SJSA1 (cell line): ENCODE measurements at regions not wholly inside any gene's neighbourhood (a gene's known extent, or its start where the extent isn't known, plus 50 kb on each side); places are given as distances from the start of the nearest gene placed in this dataset.

Experiments
- DNase-seq, 2 experiments: peaks; one replicate each; pipeline ENCODE4 v3.0.0-alpha.2; 2015 to 2020; ENCODE audit warnings: low spot score in 2 of 2, low read depth in 1 of 2
- H3K27ac ChIP-seq: fragments of 250-450 bp; sonication (Bioruptor Pico); 2 replicates; pipeline ENCODE4 v1.5.1; 2020; ENCODE audit warnings: mild to moderate bottlenecking, moderate library complexity
- H3K27me3 ChIP-seq: fragments of 250-450 bp; sonication (Bioruptor Pico); replicated peaks from 2 replicates; pipeline ENCODE4 v1.5.1; 2020; ENCODE audit warnings: mild to moderate bottlenecking, moderate library complexity
- H3K36me3 ChIP-seq: fragments of 250-450 bp; sonication (Bioruptor Pico); 2 replicates; pipeline ENCODE4 v1.5.1; 2020; ENCODE audit warnings: mild to moderate bottlenecking
- H3K4me1 ChIP-seq: fragments of 250-450 bp; sonication (Bioruptor Pico); replicated peaks from 2 replicates; pipeline ENCODE4 v1.6.1; 2021; ENCODE audit warnings: mild to moderate bottlenecking
- H3K4me3 ChIP-seq: fragments of 250-450 bp; sonication (Bioruptor Pico); 2 replicates; pipeline ENCODE4 v1.5.1; 2020; ENCODE audit warnings: mild to moderate bottlenecking
- H3K9me3 ChIP-seq: fragments of 250-450 bp; sonication (Bioruptor Pico); replicated peaks from 2 replicates; pipeline ENCODE4 v1.5.1; 2020; ENCODE audit warnings: mild to moderate bottlenecking

DNA sequence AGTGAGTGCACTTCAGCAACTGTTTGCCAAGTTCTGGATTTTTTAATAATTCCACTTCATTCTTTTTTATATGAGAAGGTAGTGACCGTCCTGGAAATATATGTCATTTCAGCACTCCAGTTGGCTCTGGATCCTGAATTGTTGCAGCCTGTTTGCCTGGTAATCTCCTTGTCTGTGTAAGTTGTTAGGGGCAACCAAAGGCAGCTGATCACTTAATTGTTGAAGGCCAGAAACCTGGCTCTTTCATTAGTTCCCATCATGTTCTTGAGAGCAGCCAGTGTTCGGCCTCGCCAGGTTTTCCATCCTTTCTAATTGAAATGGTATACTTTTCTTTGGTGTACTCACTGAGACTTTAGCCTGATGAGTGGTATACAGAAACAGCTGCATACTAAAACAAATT, 168.6 kb downstream of the SOX2 start:
- no peaks in the 10 kb centered on the region for H3K4me1 ChIP-seq
- no peaks in the 10 kb centered on the region for H3K9me3 ChIP-seq
- no peak for DNase-seq
- no peaks in the 10 kb centered on the region for H3K27me3 ChIP-seq
- H3K36me3 ChIP-seq, result no peaks in the 10 kb centered on the region
- H3K27ac ChIP-seq, result no peak overlapping the region
- H3K4me3 ChIP-seq, result no peak overlapping the region

DNA sequence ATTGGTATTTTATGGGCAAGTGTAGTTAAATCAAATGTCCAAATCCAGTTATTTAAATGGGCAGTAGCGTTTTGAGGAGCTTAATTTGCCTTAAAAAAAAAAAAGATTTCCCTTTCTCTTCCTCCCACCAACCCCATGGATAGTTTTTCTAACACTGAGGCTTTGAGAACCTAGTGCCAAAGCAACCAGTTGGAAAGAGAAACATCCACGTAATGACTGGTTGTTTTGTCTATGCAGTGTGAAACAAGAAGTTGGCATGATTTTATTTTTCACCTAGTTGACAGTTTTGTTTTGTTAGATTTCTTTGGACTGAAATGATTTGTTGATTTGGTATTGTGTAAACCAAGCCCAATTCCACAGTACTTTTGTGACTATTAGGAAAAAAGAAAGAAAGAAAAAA, 170.0 kb downstream of the SOX2 start:
- Histone ChIP-seq H3K27me3 (no peaks in the 10 kb centered on the region), H3K4me1 (no peaks in the 10 kb centered on the region), H3K9me3 (no peaks in the 10 kb centered on the region), H3K4me3 (no peak overlapping the region), H3K36me3 (no peaks in the 10 kb centered on the region), H3K27ac (no peak overlapping the region)
- no peak for DNase-seq

DNA sequence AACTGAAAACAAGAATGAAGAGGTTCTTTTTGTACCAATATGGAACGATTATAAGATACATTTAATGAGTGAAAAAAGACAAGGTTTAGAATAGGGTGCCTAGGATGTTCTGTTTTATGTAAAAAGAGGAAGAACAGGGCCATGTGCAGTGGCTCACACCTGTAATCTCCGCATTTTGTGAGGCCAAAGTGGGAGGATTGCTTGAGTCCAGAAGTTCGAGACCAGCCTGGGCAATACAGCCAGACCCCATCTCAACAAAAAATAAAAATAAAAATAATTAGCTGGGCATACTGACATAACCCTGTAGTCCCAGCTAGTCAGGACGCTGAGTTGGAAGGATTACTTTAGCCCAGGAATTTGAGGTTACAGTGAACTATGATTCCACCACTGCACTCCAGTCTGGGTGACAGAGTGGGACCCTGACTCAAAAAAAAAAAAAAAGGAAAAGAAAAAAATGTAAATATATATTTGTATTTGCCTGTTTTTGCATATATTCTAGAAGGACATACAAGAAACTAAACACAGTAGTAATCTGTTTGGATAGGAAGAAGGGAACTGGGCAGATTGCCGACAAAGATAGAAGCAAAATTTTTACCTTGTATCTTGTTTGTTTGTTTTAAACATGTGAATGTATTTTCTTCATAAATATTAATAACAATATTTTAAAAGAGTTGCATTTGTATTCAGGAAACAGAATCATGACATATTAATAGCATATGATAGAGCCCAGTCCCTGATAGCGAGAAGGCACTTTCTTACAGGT, 174.3 kb downstream of the SOX2 start:
- DNase-seq, result no peak
- no peak overlapping the region for H3K27ac ChIP-seq
- no peaks in the 10 kb centered on the region for H3K36me3 ChIP-seq
- H3K4me3 ChIP-seq, result no peak overlapping the region
- H3K4me1 ChIP-seq, result no peaks in the 10 kb centered on the region
- no peaks in the 10 kb centered on the region for H3K9me3 ChIP-seq
- H3K27me3 ChIP-seq, result no peaks in the 10 kb centered on the region

DNA sequence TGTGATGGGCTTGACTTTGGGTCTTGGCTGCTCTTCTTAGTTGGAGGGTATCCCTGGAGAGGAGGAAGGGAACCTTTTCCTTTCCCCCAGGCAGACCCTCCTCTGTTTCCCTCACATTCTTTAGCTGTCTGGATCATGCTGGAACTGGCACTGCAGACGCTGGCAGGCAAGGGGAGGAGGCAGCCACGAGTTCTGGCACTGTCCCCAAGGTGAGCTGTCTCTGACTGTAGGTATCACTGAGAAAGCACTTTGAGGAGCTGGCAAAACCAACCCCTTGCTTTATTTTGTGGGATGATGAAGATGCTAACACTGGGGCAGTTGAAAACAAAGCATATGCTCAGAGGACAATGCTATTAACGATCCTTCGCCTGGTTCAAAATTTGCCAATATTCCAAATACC, 175.0 kb downstream of the SOX2 start:
- no peak overlapping the region for H3K27ac ChIP-seq
- H3K27me3 ChIP-seq, result no peaks in the 10 kb centered on the region
- no peak overlapping the region for H3K4me3 ChIP-seq
- no peaks in the 10 kb centered on the region for H3K36me3 ChIP-seq
- H3K4me1 ChIP-seq, result no peaks in the 10 kb centered on the region
- no peak for DNase-seq
- no peaks in the 10 kb centered on the region for H3K9me3 ChIP-seq

DNA sequence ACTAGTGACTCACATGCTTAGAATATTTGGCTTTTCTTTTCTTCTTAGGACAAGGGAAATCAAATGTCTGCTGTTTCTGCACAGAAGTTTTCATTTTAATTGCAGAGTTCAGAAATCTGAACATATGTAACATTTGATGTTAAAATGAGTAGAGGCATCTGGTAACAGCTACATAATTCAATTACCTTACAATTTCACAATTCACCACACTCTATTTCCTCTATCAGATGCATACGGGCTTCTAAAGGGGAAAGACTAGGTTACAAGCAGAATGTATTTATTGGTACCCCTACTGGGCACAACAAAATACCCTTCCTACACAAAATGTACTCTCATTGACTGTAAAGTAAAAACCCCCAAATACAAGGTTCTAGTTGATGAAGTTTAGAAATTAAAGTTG, 176.0 kb downstream of the SOX2 start:
- H3K4me3 ChIP-seq, result no peak overlapping the region
- H3K27me3 ChIP-seq, result no peaks in the 10 kb centered on the region
- no peak overlapping the region for H3K27ac ChIP-seq
- no peak for DNase-seq
- H3K9me3 ChIP-seq, result no peaks in the 10 kb centered on the region
- no peaks in the 10 kb centered on the region for H3K36me3 ChIP-seq
- no peaks in the 10 kb centered on the region for H3K4me1 ChIP-seq

DNA sequence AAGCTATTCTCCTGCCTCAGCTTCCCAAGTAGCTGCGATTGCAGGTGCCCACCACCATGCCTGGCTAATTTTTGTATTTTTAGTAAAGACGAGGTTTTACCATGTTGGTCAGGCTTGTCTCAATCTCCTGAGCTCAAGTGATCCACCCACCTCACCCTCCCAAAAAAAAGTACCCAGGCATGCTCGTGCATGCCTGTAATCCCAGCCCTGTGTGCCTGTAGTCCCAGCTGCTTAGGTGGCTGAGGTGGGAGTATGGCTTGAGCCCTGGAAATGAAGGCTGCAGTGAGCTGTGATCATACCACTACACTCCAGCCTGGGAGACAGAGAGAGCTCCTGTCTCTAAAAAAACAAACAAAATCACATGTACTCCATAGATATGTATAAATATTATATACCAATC, 176.5 kb downstream of the SOX2 start:
- no peak overlapping the region for H3K4me3 ChIP-seq
- no peak overlapping the region for H3K27ac ChIP-seq
- no peaks in the 10 kb centered on the region for H3K36me3 ChIP-seq
- no peaks in the 10 kb centered on the region for H3K4me1 ChIP-seq
- DNase-seq, result no peak
- H3K27me3 ChIP-seq, result no peaks in the 10 kb centered on the region
- no peaks in the 10 kb centered on the region for H3K9me3 ChIP-seq

DNA sequence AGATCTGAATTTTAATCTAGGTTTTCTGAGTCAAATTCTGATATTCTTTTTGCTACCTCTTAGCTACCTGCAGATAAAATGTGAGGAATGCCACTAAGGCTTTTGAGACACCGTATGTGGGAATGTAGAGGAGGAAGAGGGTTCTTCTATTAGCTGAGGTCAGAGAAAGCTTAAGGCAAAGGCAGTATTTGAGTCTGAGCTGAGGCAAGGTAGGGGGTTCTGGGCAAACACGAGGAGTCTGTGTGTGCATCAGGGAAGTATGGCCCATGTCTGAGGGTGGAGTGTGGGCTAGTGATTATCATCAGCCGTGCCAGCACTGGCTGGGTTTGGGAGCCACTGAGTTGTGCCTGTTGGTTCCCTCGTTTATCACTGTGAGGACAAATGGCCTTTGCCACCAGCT, 181.1 kb downstream of the SOX2 start:
- H3K27ac ChIP-seq, result no peak overlapping the region
- no peaks in the 10 kb centered on the region for H3K4me1 ChIP-seq
- H3K27me3 ChIP-seq, result no peaks in the 10 kb centered on the region
- H3K4me3 ChIP-seq, result no peak overlapping the region
- H3K36me3 ChIP-seq, result no peaks in the 10 kb centered on the region
- H3K9me3 ChIP-seq, result no peaks in the 10 kb centered on the region
- DNase-seq, result no peak

DNA sequence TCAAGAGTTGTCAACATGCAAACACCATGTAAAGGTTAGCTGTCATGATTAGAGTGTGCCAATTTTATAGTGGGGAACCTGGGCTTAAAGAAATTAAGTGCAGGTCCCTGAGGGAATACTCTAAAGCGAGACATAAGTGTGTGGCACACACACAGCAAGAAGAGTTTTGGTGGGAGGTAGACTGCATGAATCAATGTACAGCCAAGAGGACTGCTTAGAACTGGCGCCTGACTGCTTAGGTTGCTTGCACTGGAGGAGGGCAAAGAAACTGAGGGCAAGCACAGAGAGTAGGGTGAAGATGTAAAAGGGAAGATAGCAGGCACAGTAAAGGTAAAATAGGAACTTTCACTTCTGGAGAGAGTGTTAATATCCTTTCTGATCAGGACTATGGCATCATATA, 184.9 kb downstream of the SOX2 start:
- no peak overlapping the region for H3K4me3 ChIP-seq
- no peaks in the 10 kb centered on the region for H3K36me3 ChIP-seq
- H3K4me1 ChIP-seq, result peaks cover 12% of the 10 kb centered on the region
- no peak overlapping the region for H3K27ac ChIP-seq
- H3K27me3 ChIP-seq, result no peaks in the 10 kb centered on the region
- no peaks in the 10 kb centered on the region for H3K9me3 ChIP-seq
- no peak for DNase-seq

DNA sequence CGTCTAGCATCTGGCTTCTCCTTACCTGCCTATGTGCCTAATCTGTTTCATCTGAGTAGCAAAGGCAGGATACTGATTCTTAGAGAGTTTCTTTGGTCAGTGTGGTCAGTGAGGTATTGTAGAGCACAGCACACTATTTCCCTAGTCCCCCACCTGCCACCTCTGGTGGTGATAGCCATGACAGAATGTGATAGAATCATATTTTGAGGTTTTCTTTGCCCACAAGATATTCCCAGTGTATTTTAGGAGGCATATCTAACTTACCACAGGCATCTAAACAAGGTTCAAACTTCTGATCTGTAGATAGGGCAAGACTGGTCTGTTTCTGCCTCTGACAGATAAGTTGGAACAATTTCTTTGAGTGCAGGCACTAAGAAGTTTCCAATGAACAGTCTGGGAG, 188.0 kb downstream of the SOX2 start:
- Histone ChIP-seq H3K4me3 (no peak overlapping the region), H3K36me3 (no peaks in the 10 kb centered on the region), H3K4me1 (peaks cover 12% of the 10 kb centered on the region), H3K9me3 (no peaks in the 10 kb centered on the region), H3K27ac (no peak overlapping the region), H3K27me3 (no peaks in the 10 kb centered on the region)
- peak in 1 of 2 experiments; percentile 59 for DNase-seq

DNA sequence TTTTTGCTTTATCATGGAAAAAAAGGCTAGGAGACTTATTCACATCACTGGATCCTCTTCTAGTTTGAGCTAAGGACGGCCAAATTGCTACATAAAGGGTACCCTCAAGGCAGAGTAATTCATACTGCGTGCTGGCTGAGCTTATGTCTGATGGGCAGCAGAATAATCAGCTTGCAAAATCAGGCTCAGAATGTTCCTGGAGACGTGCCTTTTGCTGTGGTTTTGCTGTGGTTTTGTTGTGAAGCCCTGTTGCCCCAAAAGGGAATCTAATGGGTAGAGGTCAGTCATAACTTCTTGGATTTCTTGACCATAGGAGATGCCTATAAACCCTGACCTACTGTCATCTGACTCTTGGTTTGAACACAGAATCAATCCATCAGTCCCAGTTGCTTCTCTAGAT, 189.9 kb downstream of the SOX2 start:
- peaks cover 14% of the 10 kb centered on the region for H3K4me1 ChIP-seq
- H3K27ac ChIP-seq, result no peak overlapping the region
- H3K27me3 ChIP-seq, result no peaks in the 10 kb centered on the region
- H3K9me3 ChIP-seq, result no peaks in the 10 kb centered on the region
- no peaks in the 10 kb centered on the region for H3K36me3 ChIP-seq
- H3K4me3 ChIP-seq, result no peak overlapping the region
- no peak for DNase-seq

DNA sequence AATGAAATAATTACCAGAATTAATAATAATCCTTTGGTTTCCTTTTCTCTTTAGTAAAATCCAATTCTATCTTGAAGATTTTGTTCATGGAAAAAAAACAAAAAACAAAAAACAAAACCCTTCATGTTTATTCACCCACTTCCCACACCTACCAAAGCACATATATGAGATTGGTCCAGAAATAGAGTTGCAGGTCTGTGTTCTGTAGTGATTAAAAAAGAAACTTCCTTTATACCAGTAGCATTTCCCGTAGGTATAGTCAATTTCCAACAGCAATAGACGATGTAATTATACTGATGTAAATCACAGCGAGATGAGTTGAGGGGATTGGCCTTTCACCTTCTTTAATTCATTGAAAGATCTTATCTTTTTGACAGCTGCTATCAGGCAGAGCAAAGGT, 194.6 kb downstream of the SOX2 start:
- Histone ChIP-seq H3K4me1 (peaks cover 22% of the 10 kb centered on the region), H3K4me3 (no peak overlapping the region), H3K36me3 (no peaks in the 10 kb centered on the region), H3K9me3 (no peaks in the 10 kb centered on the region), H3K27ac (peak overlapping the region; percentile 94; the same call in 1 of the 2 replicates), H3K27me3 (no peaks in the 10 kb centered on the region)
- DNase-seq, result no peak

DNA sequence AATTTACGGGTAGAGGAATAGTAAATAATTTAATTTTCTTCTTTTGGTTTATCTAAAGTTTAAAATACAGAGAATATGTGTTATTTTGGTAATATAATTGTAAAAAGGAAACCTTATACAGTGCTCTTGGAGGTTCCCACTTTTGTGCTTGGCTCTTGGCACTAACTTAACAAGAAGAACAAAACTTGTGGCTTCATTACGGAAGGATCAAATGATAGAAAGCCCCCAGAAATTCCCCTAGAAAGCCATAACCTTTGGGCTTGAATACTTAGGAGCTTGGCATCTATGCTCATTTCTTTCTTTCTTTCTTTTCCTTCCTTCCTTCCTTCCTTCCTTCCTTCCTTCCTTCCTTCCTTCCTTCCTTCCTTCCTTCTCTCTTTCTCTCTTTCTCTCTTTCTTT, 197.5 kb downstream of the SOX2 start:
- Histone ChIP-seq H3K36me3 (no peaks in the 10 kb centered on the region), H3K4me3 (no peak overlapping the region), H3K9me3 (no peaks in the 10 kb centered on the region), H3K27me3 (no peaks in the 10 kb centered on the region), H3K27ac (peak overlapping the region; percentile 94), H3K4me1 (peaks cover 41% of the 10 kb centered on the region)
- DNase-seq, result no peak

DNA sequence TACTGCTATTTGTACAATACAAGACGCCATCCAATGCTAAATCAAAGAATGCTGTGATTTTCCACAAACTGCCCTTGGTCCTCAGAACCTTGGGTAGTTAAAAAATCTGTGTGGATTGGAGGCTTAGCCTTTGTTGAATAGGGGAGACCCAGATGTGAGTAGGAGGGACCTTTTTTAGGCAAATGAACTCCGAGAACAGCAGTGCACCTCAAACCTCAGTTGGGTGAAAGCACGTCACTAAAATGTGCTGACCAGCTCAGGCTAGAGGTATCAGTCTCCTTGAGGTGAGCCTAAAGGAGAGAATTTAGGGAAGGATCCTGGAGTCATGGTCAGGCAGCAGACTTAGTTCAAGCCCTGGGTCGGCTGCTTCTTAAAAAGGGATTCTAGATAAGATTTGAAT, 200.7 kb downstream of the SOX2 start:
- H3K9me3 ChIP-seq, result no peaks in the 10 kb centered on the region
- no peak for DNase-seq
- peaks cover 62% of the 10 kb centered on the region for H3K4me1 ChIP-seq
- no peak overlapping the region for H3K27ac ChIP-seq
- H3K4me3 ChIP-seq, result no peak overlapping the region
- no peaks in the 10 kb centered on the region for H3K27me3 ChIP-seq
- no peaks in the 10 kb centered on the region for H3K36me3 ChIP-seq

DNA sequence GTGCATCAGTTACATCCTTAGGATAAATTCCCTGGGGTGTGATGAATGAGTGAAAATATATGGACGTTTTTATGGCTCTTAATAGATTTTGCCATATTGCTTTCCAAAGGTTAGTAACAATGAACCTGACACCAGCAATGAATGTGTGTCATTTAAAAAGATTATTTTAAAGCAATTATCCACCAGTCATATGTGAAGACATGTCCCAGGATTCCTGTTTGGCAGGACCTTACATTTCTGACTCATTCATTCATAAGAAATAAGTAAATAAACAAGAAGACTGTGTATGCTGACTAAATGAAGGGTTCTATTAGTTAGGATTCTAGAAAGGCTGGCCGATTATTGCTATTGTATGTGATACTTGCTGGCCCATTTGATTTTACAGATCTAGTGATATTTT, 201.5 kb downstream of the SOX2 start:
- H3K9me3 ChIP-seq, result no peaks in the 10 kb centered on the region
- H3K4me1 ChIP-seq, result peaks cover 65% of the 10 kb centered on the region
- no peak overlapping the region for H3K4me3 ChIP-seq
- H3K27me3 ChIP-seq, result no peaks in the 10 kb centered on the region
- peak in 1 of 2 experiments; percentile 51 for DNase-seq
- H3K27ac ChIP-seq, result no peak overlapping the region
- H3K36me3 ChIP-seq, result no peaks in the 10 kb centered on the region

DNA sequence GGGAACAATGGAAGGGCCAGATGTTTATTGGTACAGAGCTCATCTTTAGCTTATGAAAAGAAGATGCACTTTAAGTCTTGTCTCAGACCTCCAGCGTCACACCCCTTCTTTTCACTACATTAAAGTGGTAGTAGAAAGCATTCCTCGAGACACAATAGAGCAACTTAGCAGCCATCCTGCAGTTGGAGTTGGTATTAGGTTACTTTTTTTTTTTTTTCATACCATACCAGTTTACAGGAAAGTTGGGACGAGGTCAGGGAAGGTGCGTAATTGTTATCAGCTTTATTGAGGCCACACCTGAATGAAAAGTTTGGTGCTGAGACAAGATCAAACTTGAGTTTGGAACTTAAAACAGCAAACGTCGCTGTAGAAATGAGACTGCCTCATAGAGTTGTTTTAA, 203.8 kb downstream of the SOX2 start:
- no peak overlapping the region for H3K4me3 ChIP-seq

More for the DNA sequence above, 203.8 kb downstream of the SOX2 start:
- Histone ChIP-seq H3K4me1 (peaks cover 74% of the 10 kb centered on the region), H3K9me3 (no peaks in the 10 kb centered on the region; the same call in 1 of the 2 replicates), H3K27ac (peak overlapping the region; percentile 11), H3K36me3 (no peaks in the 10 kb centered on the region), H3K27me3 (no peaks in the 10 kb centered on the region)
- peak in 1 of 2 experiments; percentile 39 for DNase-seq
